ENCODE measurements at regions not wholly inside any gene's neighbourhood (a gene's known extent, or its start where the extent isn't known, plus 50 kb on each side); places are given as distances from the start of the nearest gene placed in this dataset.

DNA sequence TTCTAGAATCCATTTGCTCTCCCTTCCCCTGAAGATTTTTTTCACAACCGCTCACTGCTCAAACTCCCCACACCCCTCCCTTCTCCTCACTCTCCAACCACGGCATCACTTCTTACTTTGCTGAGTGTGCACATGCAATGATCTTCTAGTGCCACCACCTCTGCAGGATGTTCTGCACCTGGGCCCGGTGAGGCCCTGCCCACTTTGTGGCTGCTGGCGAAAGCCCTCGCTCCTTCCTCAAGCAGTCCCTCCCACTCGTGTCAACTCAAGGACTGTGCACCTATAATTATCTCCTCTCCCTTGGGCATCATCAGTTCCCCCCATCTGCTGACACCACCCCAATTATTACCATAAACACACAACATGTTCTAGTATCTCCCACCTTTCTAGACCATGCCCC, 91.0 kb upstream of the LANCL2 start:
- TF ChIP-seq, protein P1, sequence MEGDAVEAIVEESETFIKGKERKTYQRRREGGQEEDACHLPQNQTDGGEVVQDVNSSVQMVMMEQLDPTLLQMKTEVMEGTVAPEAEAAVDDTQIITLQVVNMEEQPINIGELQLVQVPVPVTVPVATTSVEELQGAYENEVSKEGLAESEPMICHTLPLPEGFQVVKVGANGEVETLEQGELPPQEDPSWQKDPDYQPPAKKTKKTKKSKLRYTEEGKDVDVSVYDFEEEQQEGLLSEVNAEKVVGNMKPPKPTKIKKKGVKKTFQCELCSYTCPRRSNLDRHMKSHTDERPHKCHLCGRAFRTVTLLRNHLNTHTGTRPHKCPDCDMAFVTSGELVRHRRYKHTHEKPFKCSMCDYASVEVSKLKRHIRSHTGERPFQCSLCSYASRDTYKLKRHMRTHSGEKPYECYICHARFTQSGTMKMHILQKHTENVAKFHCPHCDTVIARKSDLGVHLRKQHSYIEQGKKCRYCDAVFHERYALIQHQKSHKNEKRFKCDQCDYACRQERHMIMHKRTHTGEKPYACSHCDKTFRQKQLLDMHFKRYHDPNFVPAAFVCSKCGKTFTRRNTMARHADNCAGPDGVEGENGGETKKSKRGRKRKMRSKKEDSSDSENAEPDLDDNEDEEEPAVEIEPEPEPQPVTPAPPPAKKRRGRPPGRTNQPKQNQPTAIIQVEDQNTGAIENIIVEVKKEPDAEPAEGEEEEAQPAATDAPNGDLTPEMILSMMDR (IDR thresholded peaks at IDR 0.05; ENCODE audit: low read depth, low read length) = no peak
- no peak overlapping the region for H3K4me3 ChIP-seq (replicated peaks in 1 of 2; ENCODE audit: low read depth in 2 of 2, low read length in 2 of 2)
- no peak for DNase-seq (ENCODE audit: low read depth in 2 of 2)

DNA sequence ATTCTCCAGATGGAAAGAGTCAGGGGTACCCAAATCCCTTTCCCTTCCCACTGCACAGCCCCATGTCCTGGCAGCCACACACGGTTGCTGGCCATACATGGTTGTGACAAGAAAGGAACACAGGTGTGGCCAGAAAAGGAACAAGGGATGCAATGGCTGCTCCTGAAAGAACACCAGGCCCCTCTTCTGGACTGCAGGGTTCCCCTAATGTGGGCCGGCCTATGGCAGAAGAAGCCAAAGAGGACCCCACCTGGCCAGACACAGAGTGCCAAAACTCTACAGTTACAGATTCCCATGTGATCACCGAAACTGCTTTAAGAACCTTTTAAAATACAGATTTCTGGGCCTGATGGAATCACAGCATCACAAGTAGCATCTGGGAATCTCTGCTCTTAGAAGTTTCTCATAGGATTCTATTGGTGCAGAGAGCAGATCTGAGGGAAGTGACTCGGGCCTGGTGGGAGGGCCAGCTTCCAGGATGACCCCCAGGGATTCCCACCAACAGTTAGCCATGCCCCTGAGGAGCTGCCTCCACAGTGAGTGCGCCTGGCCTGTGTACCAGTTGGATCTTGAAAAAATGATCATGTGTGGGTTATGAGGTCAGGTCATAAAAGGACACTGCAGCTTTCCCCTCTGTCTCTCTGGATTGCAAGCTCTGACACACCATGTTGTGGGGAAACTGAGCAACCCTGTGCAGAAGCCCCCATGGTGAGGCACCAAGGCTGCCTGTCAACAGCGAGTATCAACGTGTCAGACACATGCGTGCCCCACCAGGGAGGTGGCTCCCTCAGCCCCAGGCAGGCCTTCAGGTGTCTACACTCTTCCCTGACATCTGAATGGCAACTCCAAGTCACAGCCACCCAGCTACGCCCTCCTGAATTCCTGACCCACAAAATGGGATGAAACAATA, 89.6 kb upstream of the LANCL2 start:
- TF ChIP-seq, protein P1 (IDR thresholded peaks at IDR 0.05; ENCODE audit: low read depth, low read length) = no peak

DNA sequence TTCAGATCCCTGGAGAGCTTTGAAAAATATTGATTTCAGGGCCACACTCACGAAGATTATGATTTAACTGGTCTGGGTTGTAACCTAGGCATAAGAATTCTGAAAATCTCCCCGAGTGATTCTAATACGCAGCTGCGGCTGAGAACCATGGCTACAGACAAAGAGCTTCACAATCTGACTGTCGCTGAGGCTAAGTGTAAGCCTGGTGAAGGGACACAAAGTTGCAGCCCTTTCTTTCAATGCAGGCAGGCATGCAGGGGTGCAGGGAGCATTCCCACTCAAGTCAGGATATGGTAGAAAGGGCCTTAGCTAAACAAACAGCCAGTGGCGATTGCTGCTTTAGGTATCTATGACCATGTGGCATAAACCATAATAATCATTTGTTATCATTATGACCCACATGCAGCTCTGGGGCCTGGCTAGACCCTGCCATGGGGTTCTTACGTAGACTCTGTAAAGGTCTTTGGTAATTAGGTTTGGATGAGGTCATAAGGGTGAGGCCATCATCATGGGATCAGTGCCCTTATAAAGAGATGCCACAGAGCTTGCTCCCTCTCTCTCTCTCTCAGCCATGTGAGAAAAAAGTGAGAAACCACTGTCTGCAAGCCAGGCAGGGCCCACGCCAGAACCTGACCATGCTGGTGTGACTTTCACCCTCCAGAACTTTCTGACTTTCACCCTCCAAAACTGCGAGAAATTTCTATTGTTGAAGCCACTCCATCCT, 88.4 kb upstream of the LANCL2 start:
- TF ChIP-seq, protein P1 (IDR thresholded peaks at IDR 0.05; ENCODE audit: low read depth, low read length) = no peak
- DNase-seq (ENCODE audit: low read depth in 2 of 2) = no peak
- H3K4me3 ChIP-seq (replicated peaks in 1 of 2; ENCODE audit: low read depth in 2 of 2, low read length in 2 of 2) = no peak overlapping the region

More for the DNA sequence above, 89.6 kb upstream of the LANCL2 start:
- H3K4me3 ChIP-seq (replicated peaks in 1 of 2; ENCODE audit: low read depth in 2 of 2, low read length in 2 of 2) = no peak overlapping the region
- DNase-seq (ENCODE audit: low read depth in 2 of 2) = no peak

DNA sequence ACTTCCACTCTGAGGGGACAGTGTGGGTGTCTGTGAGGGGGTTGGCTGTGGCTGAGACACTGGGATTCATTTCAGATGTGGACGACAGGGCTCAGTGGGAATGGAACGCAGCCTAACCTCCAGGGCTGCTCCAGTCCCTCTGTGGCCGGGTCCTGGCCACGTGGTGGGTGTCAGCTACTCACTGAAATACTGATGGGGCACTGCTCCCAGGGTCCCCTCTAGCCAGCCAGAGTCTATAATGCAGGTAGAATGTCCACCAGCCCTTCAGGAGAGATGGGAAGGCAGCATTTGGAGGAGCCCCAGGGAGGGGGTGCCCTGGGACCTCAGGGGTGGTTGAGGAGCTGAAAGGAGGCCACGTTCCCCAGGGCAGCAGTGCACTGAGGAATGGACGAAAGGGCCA, 87.2 kb upstream of the LANCL2 start:
- TF ChIP-seq, protein P1 (IDR thresholded peaks at IDR 0.05; ENCODE audit: low read depth, low read length) = no peak
- no peak for DNase-seq (ENCODE audit: low read depth in 2 of 2)
- no peak overlapping the region for H3K4me3 ChIP-seq (replicated peaks in 1 of 2; ENCODE audit: low read depth in 2 of 2, low read length in 2 of 2)

DNA sequence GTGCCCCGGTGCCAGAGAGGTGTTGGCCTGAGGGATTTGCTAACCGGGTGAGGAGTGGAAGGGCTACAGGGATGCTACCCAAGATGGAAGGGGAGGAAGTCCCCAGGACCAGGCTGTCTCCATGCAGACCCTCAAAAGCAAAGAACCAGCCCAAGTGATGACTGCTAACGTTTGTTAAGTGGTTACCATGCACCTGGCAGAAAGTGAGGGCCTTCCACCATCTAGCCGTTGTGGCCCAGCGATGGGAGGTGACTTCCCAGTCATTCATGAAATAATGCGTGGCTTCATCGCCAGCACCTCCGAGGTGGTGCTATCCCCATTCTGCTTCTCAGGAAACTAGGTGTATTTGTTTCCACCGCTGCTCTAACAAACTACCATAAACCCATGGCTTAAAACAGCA, 86.8 kb upstream of the LANCL2 start:
- TF ChIP-seq, protein P1 (IDR thresholded peaks at IDR 0.05; ENCODE audit: low read depth, low read length) = no peak
- DNase-seq (ENCODE audit: low read depth in 2 of 2) = no peak
- H3K4me3 ChIP-seq (replicated peaks in 1 of 2; ENCODE audit: low read depth in 2 of 2, low read length in 2 of 2) = no peak overlapping the region

DNA sequence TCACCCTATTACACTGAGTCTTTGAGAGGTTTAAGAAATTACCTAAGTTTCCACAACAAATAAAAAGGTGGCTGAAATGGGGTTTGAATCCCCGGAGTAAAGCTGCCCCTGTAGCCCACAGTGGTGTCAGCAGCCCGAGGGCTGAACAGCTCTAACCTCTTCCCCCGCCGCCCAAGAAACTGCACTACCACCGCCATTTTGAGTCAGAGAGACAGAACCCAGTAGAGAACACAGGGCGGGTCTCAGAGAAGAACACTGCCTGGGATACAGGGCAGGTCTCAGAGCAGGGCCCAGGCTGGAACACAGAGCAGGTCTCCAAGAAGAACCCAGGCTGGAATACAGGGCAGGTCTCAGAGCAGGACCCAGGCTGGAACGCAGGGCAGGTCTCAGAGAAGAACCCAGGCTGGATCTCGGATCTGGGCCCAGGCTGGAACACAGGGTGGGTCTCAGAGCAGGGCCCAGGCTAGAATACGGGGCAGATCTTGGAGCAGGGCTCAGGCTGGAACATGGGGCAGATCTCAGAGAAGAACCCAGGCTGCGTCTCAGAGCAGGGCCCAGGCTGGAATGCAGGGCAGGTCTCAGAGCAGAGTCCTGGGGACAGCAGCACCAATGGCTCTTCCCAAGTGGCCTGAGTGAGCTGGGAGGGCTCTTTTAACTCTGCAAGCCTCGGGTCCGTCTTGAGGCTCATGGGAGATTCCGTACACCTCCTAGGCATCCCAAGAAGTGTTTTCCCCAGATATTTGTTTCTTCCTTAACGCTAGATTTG, 85.9 kb upstream of the LANCL2 start:
- TF ChIP-seq, protein P1 (IDR thresholded peaks at IDR 0.05; ENCODE audit: low read depth, low read length) = no peak
- H3K4me3 ChIP-seq (replicated peaks in 1 of 2; ENCODE audit: low read depth in 2 of 2, low read length in 2 of 2) = no peak overlapping the region
- DNase-seq (ENCODE audit: low read depth in 2 of 2) = no peak

All from cardiac fibroblast (primary cell).